ENCODE measurements at regions not wholly inside any gene's neighbourhood (a gene's known extent, or its start where the extent isn't known, plus 50 kb on each side); places are given as distances from the start of the nearest gene placed in this dataset.

GRCh38 chr12:76194724-76195123 lies 110.2 kb upstream of the NAP1L1 start:
- ChIA-PET POLR2A (no interaction called here), CTCF (interaction anchor here (0.8 kb wide), 1 partner anchor 51 kb away, joined by 3 read pairs; no protein-coding TSS in a partner anchor)
- no peak overlapping the region for H3K27ac ChIP-seq (ENCODE audit: low read depth in 2 of 2, low read length in 1 of 2)
- no peaks in the 10 kb centered on the region for H4K20me1 ChIP-seq (ENCODE audit: insufficient read depth)
- H3K9ac ChIP-seq, result no peak overlapping the region
- no peak overlapping the region for H2AFZ ChIP-seq (ENCODE audit: low read depth)
- H3K4me1 ChIP-seq (ENCODE audit: control insufficient read depth in 1 of 2, insufficient read depth in 2 of 2, low read depth in 1 of 2, low read length in 1 of 2), result no peaks in the 10 kb centered on the region
- DNase-seq, result no peak
- H3K9me2 ChIP-seq, result no peaks in the 10 kb centered on the region
- H3K9me3 ChIP-seq, result peaks cover 3% of the 10 kb centered on the region; the same call in 1 of the 2 replicates
- H3K36me3 ChIP-seq (replicated peaks in 1 of 2; ENCODE audit: control insufficient read depth in 1 of 2, insufficient read depth in 2 of 2, low read length in 1 of 2), result no peaks in the 10 kb centered on the region
- no peaks in the 10 kb centered on the region for H3F3A ChIP-seq (replicated peaks; ENCODE audit: insufficient read depth)
- no peaks in the 10 kb centered on the region for H3K27me3 ChIP-seq (ENCODE audit: insufficient read depth)
- H3K4me2 ChIP-seq, result no peak overlapping the region
- TF ChIP-seq TAF1 (IDR thresholded peaks at IDR 0.05; ENCODE audit: borderline replicate concordance, low read depth, low read length) (no peak), MAX (IDR thresholded peaks at IDR 0.05; ENCODE audit: low read depth) (no peak), MXI1 (IDR thresholded peaks at IDR 0.05; ENCODE audit: low read depth, low read length) (no peak), CTCF (IDR thresholded peaks at IDR 0.05) (no peak)
- no peak overlapping the region for H3K4me3 ChIP-seq (ENCODE audit: low read depth in 2 of 2, low read length in 1 of 2)
- H3K79me2 ChIP-seq (ENCODE audit: insufficient read depth), result no peaks in the 10 kb centered on the region

- no peaks in the 10 kb centered on the region for H4K20me1 ChIP-seq (ENCODE audit: insufficient read depth)
- no peaks in the 10 kb centered on the region for H3K36me3 ChIP-seq (replicated peaks in 1 of 2; ENCODE audit: control insufficient read depth in 1 of 2, insufficient read depth in 2 of 2, low read length in 1 of 2)
- H3F3A ChIP-seq (replicated peaks; ENCODE audit: insufficient read depth), result no peaks in the 10 kb centered on the region
- H3K27me3 ChIP-seq (ENCODE audit: insufficient read depth), result no peaks in the 10 kb centered on the region
- H3K79me2 ChIP-seq (ENCODE audit: insufficient read depth), result no peaks in the 10 kb centered on the region
- TF ChIP-seq EZH2phosphoT487 (IDR thresholded peaks at IDR 0.05; ENCODE audit: borderline replicate concordance, low read depth) (no peak), MAX (IDR thresholded peaks at IDR 0.05; ENCODE audit: low read depth) (no peak), REST (IDR thresholded peaks at IDR 0.05; ENCODE audit: low read depth, low read length) (no peak), USF1 (IDR thresholded peaks at IDR 0.05; ENCODE audit: borderline replicate concordance, low read depth) (no peak), RCOR1 (IDR thresholded peaks at IDR 0.05; ENCODE audit: low read length) (no peak), RFX5 (IDR thresholded peaks at IDR 0.05; ENCODE audit: low read length) (no peak), IRF3 (IDR thresholded peaks at IDR 0.05; ENCODE audit: low read depth, low read length) (no peak), YY1 (IDR thresholded peaks at IDR 0.05; ENCODE audit: low read depth) (no peak), FOXJ3 (CRISPR knock-in tag; IDR thresholded peaks at IDR 0.05) (no peak), TAF1 (IDR thresholded peaks at IDR 0.05; ENCODE audit: borderline replicate concordance, low read depth, low read length) (no peak), RAD21 (IDR thresholded peaks at IDR 0.05; ENCODE audit: low read length) (no peak), ZBTB33 (IDR thresholded peaks at IDR 0.05; ENCODE audit: borderline replicate concordance, low read depth) (no peak), EP300 (IDR thresholded peaks at IDR 0.05; ENCODE audit: borderline replicate concordance in 1 of 2, low read depth in 1 of 2, low read length in 1 of 2) (no peak), MXI1 (IDR thresholded peaks at IDR 0.05; ENCODE audit: low read depth, low read length) (no peak), POLR2AphosphoS5 (IDR thresholded peaks at IDR 0.05; ENCODE audit: low read depth, low read length) (no peak), SIN3A (IDR thresholded peaks at IDR 0.05; ENCODE audit: borderline replicate concordance, low read depth, low read length) (no peak)
- no peak overlapping the region for H3K9ac ChIP-seq
- no peaks in the 10 kb centered on the region for H3K4me1 ChIP-seq (ENCODE audit: control insufficient read depth in 1 of 2, insufficient read depth in 2 of 2, low read depth in 1 of 2, low read length in 1 of 2)
- H3K9me2 ChIP-seq, result no peaks in the 10 kb centered on the region
- H3K4me3 ChIP-seq (ENCODE audit: low read depth in 2 of 2, low read length in 1 of 2), result no peak overlapping the region
- no peak overlapping the region for H2AFZ ChIP-seq (ENCODE audit: low read depth)
- WGBS (ENCODE audit: low lambda C conversion rate), result 64% methylated on average over 4 of the region's 4 CpGs
- no peaks in the 10 kb centered on the region for H3K9me3 ChIP-seq
- H3K27ac ChIP-seq (ENCODE audit: low read depth in 2 of 2, low read length in 1 of 2), result no peak overlapping the region
- ChIA-PET CTCF (no interaction called here), POLR2A (no interaction called here)
- H3K4me2 ChIP-seq, result no peak overlapping the region
- no peak for DNase-seq
These were observed 109.5 kb upstream of the NAP1L1 start for GRCh38 chr12:76193961-76194360.
